Endothelial cell of umbilical vein (primary cell): ENCODE measurements at regions not wholly inside any gene's neighbourhood (a gene's known extent, or its start where the extent isn't known, plus 50 kb on each side); places are given as distances from the start of the nearest gene placed in this dataset.

ENCODE experiments used
- BruUV-seq: library from RNA; stranded (reverse); fragments of 400-500 nt; replicated peaks from 2 replicates; lab custom pipeline; 2021; lab: Mats Ljungman, UMichigan
- CTCF ChIA-PET: fragments of 300-600, 350-600 bp; sonication (Branson Sonifier 250); formaldehyde crosslinking; loops from one replicate; lab custom pipeline; 2021; ENCODE audit warnings: antibody characterized with exemption, inconsistent platforms; lab: Charles Lee
- POLR2A ChIA-PET: fragments of 300-600, 350-600 bp; sonication (Branson Sonifier 250); formaldehyde crosslinking; loops from one replicate; lab custom pipeline; 2021; ENCODE audit warnings: antibody characterized with exemption, inconsistent platforms; lab: Charles Lee
- DNase-seq: peaks from one replicate; pipeline ENCODE4 v3.0.0-alpha.2; 2011; ENCODE audit warnings: low read depth, low spot score
- FAIRE-seq: peaks from 2 replicates; lab custom pipeline; 2011; peaks lifted over from hg19 to GRCh38; lab: Jason Lieb, UNC
- H2AFZ ChIP-seq: 2 replicates; pipeline ENCODE4 v1.6.0; 2012; ENCODE audit warnings: low read depth, low read length, control low read depth, inconsistent platforms
- H3K27ac ChIP-seq: 2 replicates; pipeline ENCODE4 v1.5.1; 2011; ENCODE audit warnings: low read depth, mild to moderate bottlenecking, control low read depth, low read length, moderate library complexity; ENCODE audit not compliant: insufficient read depth
- H3K27me3 ChIP-seq, 2 experiments: 2 replicates each; pipeline versions ENCODE4 v1.6.0 to v1.6.1; 2011; ENCODE audit warnings: low read length in 2 of 2, mixed read lengths in 1 of 2; ENCODE audit not compliant: control insufficient read depth in 2 of 2, insufficient read depth in 2 of 2
- H3K36me3 ChIP-seq, 2 experiments: 2 replicates in 1 of 2; 3 replicates in 1 of 2; pipeline ENCODE4 v1.5.1; 2011; ENCODE audit warnings: low read length in 2 of 2, mild to moderate bottlenecking in 1 of 2, moderate library complexity in 1 of 2; ENCODE audit not compliant: control insufficient read depth in 2 of 2, insufficient read depth in 2 of 2; ENCODE audit errors: extremely low read depth in 1 of 2
- H3K4me1 ChIP-seq: 3 replicates; pipeline ENCODE4 v1.5.1; 2011; ENCODE audit warnings: mild to moderate bottlenecking, low read length; ENCODE audit not compliant: control insufficient read depth, insufficient read depth; ENCODE audit errors: extremely low read depth
- H3K4me2 ChIP-seq: 2 replicates; pipeline ENCODE4 v1.6.1; 2011; ENCODE audit warnings: low read length, control low read depth, mixed read lengths; ENCODE audit not compliant: insufficient read depth
- H3K4me3 ChIP-seq, 3 experiments: fragments of 200-600 bp in 1 of 3; sonication (generic), shearing (Covaris generic) in 1 of 3; replicated peaks in 1 of 3; 2 replicates each; pipeline ENCODE4 v1.5.1; 2011 to 2016; ENCODE audit warnings: control low read depth in 3 of 3, low read length in 3 of 3, mild to moderate bottlenecking in 2 of 3, inconsistent platforms in 1 of 3, low read depth in 1 of 3, moderate library complexity in 1 of 3; ENCODE audit not compliant: insufficient read depth in 1 of 3
- H3K79me2 ChIP-seq: 2 replicates; pipeline ENCODE4 v1.6.0; 2012; ENCODE audit warnings: low read length, inconsistent platforms; ENCODE audit not compliant: control insufficient read depth, insufficient read depth
- H3K9ac ChIP-seq: replicated peaks from 2 replicates; pipeline ENCODE3; 2011; ENCODE audit warnings: low read length, control low read depth; ENCODE audit not compliant: insufficient read depth; ENCODE audit errors: extremely low read depth
- H3K9me1 ChIP-seq: replicated peaks from 3 replicates; pipeline ENCODE4 v1.6.0; 2011; ENCODE audit warnings: mild to moderate bottlenecking, low read length; ENCODE audit not compliant: control insufficient read depth, insufficient read depth; ENCODE audit errors: extremely low read depth
- H3K9me3 ChIP-seq: replicated peaks from 2 replicates; pipeline ENCODE4 v1.5.1; 2012; ENCODE audit warnings: low read length, inconsistent platforms; ENCODE audit not compliant: control insufficient read depth, insufficient read depth
- H4K20me1 ChIP-seq: replicated peaks from 2 replicates; pipeline ENCODE3; 2011; ENCODE audit warnings: mild to moderate bottlenecking, low read length; ENCODE audit not compliant: control insufficient read depth, insufficient read depth; ENCODE audit errors: extremely low read depth
- CTCF ChIP-seq, 2 donors: IDR thresholded peaks; 1 replicate in 1 of 2; 2 replicates in 1 of 2; pipeline ENCODE4 v1.5.1; 2011; ENCODE audit warnings: low read length in 2 of 2, mild to moderate bottlenecking in 2 of 2, moderate library complexity in 2 of 2, control low read depth in 1 of 2, inconsistent platforms in 1 of 2, low read depth in 1 of 2; ENCODE audit not compliant: insufficient read depth in 1 of 2; ENCODE audit errors: extremely low read depth in 1 of 2
- EZH2 ChIP-seq: IDR thresholded peaks from 2 replicates; pipeline ENCODE4 v1.6.1; 2012; ENCODE audit warnings: borderline replicate concordance, low read depth, mild to moderate bottlenecking, moderate library complexity, low read length, inconsistent platforms; ENCODE audit not compliant: severe bottlenecking
- FOS ChIP-seq: IDR thresholded peaks from 2 replicates; pipeline ENCODE4 v1.6.1; 2011; ENCODE audit warnings: mild to moderate bottlenecking, low read length, moderate library complexity, borderline replicate concordance; ENCODE audit not compliant: insufficient read depth
- GATA2 ChIP-seq: IDR thresholded peaks from 2 replicates; pipeline ENCODE4 v1.7.0; 2011; ENCODE audit warnings: low read depth, mild to moderate bottlenecking, moderate library complexity, mixed read lengths, low read length; ENCODE audit not compliant: insufficient read length, insufficient read depth
- JUN ChIP-seq: IDR thresholded peaks from 2 replicates; pipeline ENCODE4 v1.6.1; 2011; ENCODE audit warnings: borderline replicate concordance, low read depth; ENCODE audit not compliant: insufficient read length, insufficient read depth
- MAX ChIP-seq: IDR thresholded peaks from 2 replicates; pipeline ENCODE4 v1.6.1; 2011; ENCODE audit not compliant: insufficient read depth, insufficient read length
- MYC ChIP-seq: IDR thresholded peaks from one replicate; pipeline ENCODE4 v1.6.1; 2011; ENCODE audit warnings: mild to moderate bottlenecking, low read depth, low read length
- POLR2A ChIP-seq: IDR thresholded peaks from 2 replicates; pipeline ENCODE4 v1.6.1; 2012; ENCODE audit warnings: low read depth, mild to moderate bottlenecking, control low read depth, low read length
- POLR2AphosphoS5 ChIP-seq: IDR thresholded peaks from 2 replicates; pipeline ENCODE4 v1.6.1; 2012; ENCODE audit warnings: low read depth, mild to moderate bottlenecking, control low read depth, low read length, moderate library complexity; ENCODE audit not compliant: insufficient read depth
- dilution Hi-C: fragments of 300-500 bp; cut with MboI; formaldehyde crosslinking; loops from one replicate; pipeline ENCODE4 v1.15.0; 2019; ENCODE audit warnings: low sequenced_read_pairs; ENCODE audit not compliant: extremely low pct_ligation_motif_present
- intact Hi-C: fragments of 100-400 bp; cut with micrococcal nuclease; formaldehyde crosslinking; loops from one replicate; pipeline ENCODE4 v1.10.0; 2022

GRCh38 chr13:103969520-103970050 is 903.4 kb upstream of the SLC10A2 start:
- no peaks in the 10 kb centered on the region for H4K20me1 ChIP-seq
- dilution Hi-C loops: no loop called here

More at GRCh38 chr13:103969520-103970050, 903.4 kb upstream of the SLC10A2 start:
- no peak overlapping the region for H3K4me3 ChIP-seq
- FAIRE-seq: no peak
- no peaks in the 10 kb centered on the region for H3K79me2 ChIP-seq
- H3K27ac ChIP-seq: no peak overlapping the region
- no TSS peak for BruUV-seq
- TF ChIP-seq MYC: no peak
- no peak for TF ChIP-seq FOS
- no peak for TF ChIP-seq MAX
- TF ChIP-seq GATA2: no peak
- no peak for TF ChIP-seq POLR2A
- TF ChIP-seq CTCF (IDR thresholded peaks at IDR 0.05; ENCODE audit: extremely low read depth in 1 of 2, insufficient read depth in 1 of 2, low read depth in 1 of 2, low read length in 2 of 2): no peak
- TF ChIP-seq EZH2: no peak
- TF ChIP-seq POLR2AphosphoS5: no peak
- TF ChIP-seq JUN: no peak
- H3K9me3 ChIP-seq: no peaks in the 10 kb centered on the region
- no peak overlapping the region for H3K9ac ChIP-seq
- H3K36me3 ChIP-seq: no peaks in the 10 kb centered on the region
- no peaks in the 10 kb centered on the region for H3K27me3 ChIP-seq
- ChIA-PET POLR2A (no interaction called here), CTCF (no interaction called here)
- no peak overlapping the region for H3K4me2 ChIP-seq
- H3K4me1 ChIP-seq: no peaks in the 10 kb centered on the region
- intact Hi-C loops: no loop called here
- DNase-seq: no peak
- no peak overlapping the region for H2AFZ ChIP-seq
- H3K9me1 ChIP-seq: no peaks in the 10 kb centered on the region
